Upper lobe of left lung (tissue), 6 donors: ENCODE measurements at regions not wholly inside any gene's neighbourhood (a gene's known extent, or its start where the extent isn't known, plus 50 kb on each side); places are given as distances from the start of the nearest gene placed in this dataset.
"Not testable (repeated sequence)": the region's sequence is repeated elsewhere in the genome, so short reads cannot be mapped to it uniquely, and the experiment has no call there.

Experiments used
- ATAC-seq, 2 donors: fragments of 200-7000 bp; cut with Tn5 transposase; one replicate each; pipeline ENCODE4 v1.9.1; 2022; ENCODE audit warnings: mild to moderate bottlenecking in 2 of 2, moderate library complexity in 2 of 2; ENCODE audit not compliant: low FRiP score in 2 of 2
- DNase-seq, 2 donors: peaks; one replicate each; pipeline ENCODE4 v3.0.0-alpha.2; 2019 to 2020
- H3K27ac ChIP-seq, 4 donors: fragments of 200-600 bp; sonication (generic); one replicate each; pipeline ENCODE4 v1.5.1; 2016 to 2019
- H3K27me3 ChIP-seq, 4 donors: fragments of 200-600 bp; sonication (generic); one replicate each; pipeline ENCODE4 v1.5.1; 2017 to 2019
- H3K36me3 ChIP-seq, 4 donors: fragments of 200-600 bp; sonication (generic); one replicate each; pipeline ENCODE4 v1.5.1; 2016 to 2019
- H3K4me1 ChIP-seq, 4 donors: fragments of 200-600 bp; sonication (generic); one replicate each; pipeline ENCODE4 v1.5.1; 2018 to 2019
- H3K4me3 ChIP-seq, 4 donors: fragments of 200-600 bp; sonication (generic); one replicate each; pipeline ENCODE4 v1.5.1; 2017 to 2019; ENCODE audit warnings: mild to moderate bottlenecking in 2 of 4, moderate library complexity in 1 of 4
- H3K9me3 ChIP-seq, 4 donors: fragments of 200-600 bp; sonication (generic); one replicate each; pipeline ENCODE4 v1.5.1; 2018 to 2019
- CTCF ChIP-seq, 6 experiments: fragments of 450-650 bp in 4 of 6; fragments of 200-600 bp in 2 of 6; sonication (generic) in 2 of 6; IDR thresholded peaks; one replicate each; pipeline ENCODE4 v1.5.1; 2016 to 2019; ENCODE audit warnings: antibody characterized with exemption in 6 of 6
- EP300 ChIP-seq, 4 donors: sonication (generic); formaldehyde crosslinking; IDR thresholded peaks; one replicate each; pipeline ENCODE4 v1.5.1; 2017; ENCODE audit warnings: antibody characterized with exemption in 4 of 4, control low read depth in 2 of 4
- POLR2A ChIP-seq, 4 donors: fragments of 450-650 bp; IDR thresholded peaks; one replicate each; pipeline ENCODE4 v1.5.1; 2016 to 2017; ENCODE audit warnings: antibody characterized with exemption in 4 of 4, mild to moderate bottlenecking in 2 of 4
- POLR2AphosphoS5 ChIP-seq, 2 donors: sonication (generic); formaldehyde crosslinking; IDR thresholded peaks; one replicate each; pipeline ENCODE4 v1.5.1; 2017; ENCODE audit warnings: antibody characterized with exemption in 2 of 2
- WGBS, 2 donors: methylation state at CpG; one replicate each; pipeline ENCODE4 v1.1.5; 2017 to 2018; 5-methylcytosine and 5-hydroxymethylcytosine counted together
- donor health status: DM: no; HTN: no; CAD: no; lungs with moderate emphysema.
- donor health status: DM: no; HTN: yes; CAD: no; lungs with severe emphysema.

- Histone ChIP-seq H3K4me1 (no peaks in the 10 kb centered on the region), H3K27ac (no peak overlapping the region), H3K36me3 (no peaks in the 10 kb centered on the region), H3K4me3 (no peak overlapping the region), H3K27me3 (no peaks in the 10 kb centered on the region), H3K9me3 (no peaks in the 10 kb centered on the region)
- 89 to 93% methylated on average over 7 of the region's 7 CpGs for WGBS, 2 donors
- TF ChIP-seq EP300 (IDR thresholded peaks at IDR 0.05) = no peak
- no peak for TF ChIP-seq CTCF (IDR thresholded peaks at IDR 0.05)
- no peak for TF ChIP-seq POLR2AphosphoS5 (IDR thresholded peaks at IDR 0.05)
- no peak for TF ChIP-seq POLR2A (IDR thresholded peaks at IDR 0.05)
- DNase-seq (no peak), ATAC-seq (no peak)
Measured at GRCh38 chr2:16053437-16054257, 113.3 kb downstream of the MYCN start.

GRCh38 chr2:16052571-16053052, 112.3 kb downstream of the MYCN start:
- not testable (repeated sequence) for H3K4me3 ChIP-seq, ATAC-seq, H3K27ac ChIP-seq, H3K36me3 ChIP-seq, H3K4me1 ChIP-seq, H3K27me3 ChIP-seq, H3K9me3 ChIP-seq, DNase-seq
- whole genome bisulfite sequencing, 2 donors = 81 to 84% methylated on average over 6 of the region's 6 CpGs

GRCh38 chr2:16051841-16052564, 111.7 kb downstream of the MYCN start:
- no peaks in the 10 kb centered on the region for H3K36me3 ChIP-seq
- H3K4me1 ChIP-seq = no peaks in the 10 kb centered on the region
- H3K4me3 ChIP-seq = no peak overlapping the region
- no peak for TF ChIP-seq POLR2A (IDR thresholded peaks at IDR 0.05)
- no peak for TF ChIP-seq EP300 (IDR thresholded peaks at IDR 0.05)
- TF ChIP-seq CTCF (IDR thresholded peaks at IDR 0.05) = no peak
- TF ChIP-seq POLR2AphosphoS5 (IDR thresholded peaks at IDR 0.05) = no peak
- no peaks in the 10 kb centered on the region for H3K9me3 ChIP-seq
- 93 to 95% methylated on average over 6 of the region's 6 CpGs for WGBS, 2 donors
- H3K27me3 ChIP-seq = no peaks in the 10 kb centered on the region
- no peak for ATAC-seq
- no peak for DNase-seq
- H3K27ac ChIP-seq = no peak overlapping the region

GRCh38 chr2:16050908-16051489, 110.6 kb downstream of the MYCN start:
- no peak for DNase-seq
- H3K36me3 ChIP-seq = no peaks in the 10 kb centered on the region
- H3K9me3 ChIP-seq = no peaks in the 10 kb centered on the region
- 76 to 82% methylated on average over 11 of the region's 11 CpGs for WGBS, 2 donors
- ATAC-seq = no peak
- TF ChIP-seq EP300 (IDR thresholded peaks at IDR 0.05) = no peak
- TF ChIP-seq POLR2A (IDR thresholded peaks at IDR 0.05) = no peak
- TF ChIP-seq CTCF (IDR thresholded peaks at IDR 0.05) = no peak
- TF ChIP-seq POLR2AphosphoS5 (IDR thresholded peaks at IDR 0.05) = no peak
- no peak overlapping the region for H3K27ac ChIP-seq
- H3K4me1 ChIP-seq = no peaks in the 10 kb centered on the region
- H3K4me3 ChIP-seq = no peak overlapping the region
- no peaks in the 10 kb centered on the region for H3K27me3 ChIP-seq

- Histone ChIP-seq H3K4me3 (no peak overlapping the region), H3K4me1 (no peaks in the 10 kb centered on the region), H3K27ac (no peak overlapping the region), H3K27me3 (no peaks in the 10 kb centered on the region), H3K36me3 (no peaks in the 10 kb centered on the region), H3K9me3 (no peaks in the 10 kb centered on the region)
- DNase-seq (no peak), ATAC-seq (no peak)
- TF ChIP-seq EP300 (IDR thresholded peaks at IDR 0.05) (no peak), POLR2A (IDR thresholded peaks at IDR 0.05) (no peak), POLR2AphosphoS5 (IDR thresholded peaks at IDR 0.05) (no peak), CTCF (IDR thresholded peaks at IDR 0.05) (no peak)
- WGBS, 2 donors = 88 to 92% methylated on average over 12 of the region's 12 CpGs
Measured at GRCh38 chr2:16050261-16050907, 110.0 kb downstream of the MYCN start.
